Mesendoderm (in vitro differentiated cells): ENCODE measurements at regions not wholly inside any gene's neighbourhood (a gene's known extent, or its start where the extent isn't known, plus 50 kb on each side); places are given as distances from the start of the nearest gene placed in this dataset.

ENCODE experiments used
- DNase-seq: peaks from one replicate; pipeline ENCODE4 v3.0.0; 2013
- H2AK5ac ChIP-seq: 2 replicates; pipeline ENCODE4 v1.6.1; 2013; ENCODE audit warnings: low read length, inconsistent platforms
- H2BK120ac ChIP-seq: 2 replicates; pipeline ENCODE4 v1.6.1; 2013; ENCODE audit warnings: low read depth, mild to moderate bottlenecking, low read length, moderate library complexity, mixed read lengths
- H2BK15ac ChIP-seq: replicated peaks from 2 replicates; pipeline ENCODE4 v1.6.1; 2013; ENCODE audit warnings: low read depth, mild to moderate bottlenecking, moderate library complexity
- H2BK5ac ChIP-seq: 2 replicates; pipeline ENCODE4 v1.6.1; 2013; ENCODE audit warnings: low read length, inconsistent platforms
- H3K18ac ChIP-seq: 2 replicates; pipeline ENCODE4 v1.6.1; 2013; ENCODE audit warnings: mild to moderate bottlenecking, low read length, mixed read lengths
- H3K23ac ChIP-seq: one replicate; pipeline ENCODE4 v1.6.1; 2013; ENCODE audit warnings: low read length
- H3K27ac ChIP-seq: 2 replicates; pipeline ENCODE4 v1.5.1; 2013; ENCODE audit warnings: low read depth, mild to moderate bottlenecking, inconsistent platforms, low read length, moderate library complexity
- H3K27me3 ChIP-seq: 2 replicates; pipeline ENCODE4 v1.6.1; 2013; ENCODE audit warnings: low read length, control low read depth, mild to moderate bottlenecking, inconsistent platforms; ENCODE audit not compliant: insufficient read depth, poor library complexity
- H3K36me3 ChIP-seq: 2 replicates; pipeline ENCODE4 v1.6.1; 2013; ENCODE audit warnings: low read length, inconsistent platforms; ENCODE audit not compliant: control insufficient read depth, insufficient read depth
- H3K4ac ChIP-seq: one replicate; pipeline ENCODE4 v1.6.1; 2013; ENCODE audit warnings: low read depth, mild to moderate bottlenecking, low read length, moderate library complexity
- H3K4me1 ChIP-seq: 2 replicates; pipeline ENCODE4 v1.6.1; 2013; ENCODE audit warnings: low read depth, low read length, inconsistent platforms; ENCODE audit not compliant: control insufficient read depth
- H3K4me2 ChIP-seq: 2 replicates; pipeline ENCODE4 v1.6.1; 2013; ENCODE audit warnings: low read length
- H3K4me3 ChIP-seq: 2 replicates; pipeline ENCODE4 v1.5.1; 2013; ENCODE audit warnings: mild to moderate bottlenecking, low read length
- H3K56ac ChIP-seq: one replicate; pipeline ENCODE4 v1.6.1; 2013; ENCODE audit warnings: low read length
- H3K79me1 ChIP-seq: 2 replicates; pipeline ENCODE4 v1.6.1; 2013; ENCODE audit warnings: low read length, inconsistent platforms
- H3K79me2 ChIP-seq: 2 replicates; pipeline ENCODE4 v1.6.1; 2013; ENCODE audit warnings: mild to moderate bottlenecking, low read length; ENCODE audit not compliant: control insufficient read depth, insufficient read depth
- H3K9ac ChIP-seq: 2 replicates; pipeline ENCODE4 v1.6.1; 2013; ENCODE audit warnings: low read length, inconsistent platforms
- H4K5ac ChIP-seq: one replicate; pipeline ENCODE4 v1.6.1; 2013; ENCODE audit warnings: low read length
- H4K8ac ChIP-seq: one replicate; pipeline ENCODE4 v1.6.1; 2013; ENCODE audit warnings: low read depth, mild to moderate bottlenecking, control low read depth, low read length, moderate library complexity
- WGBS: extraction: QIAGEN DNeasy Blood & Tissue Kit; methylation state at CpG from one replicate; pipeline ENCODE4 v1.1.7; 2013; ENCODE audit warnings: low lambda C conversion rate, missing lambda C conversion rate; ENCODE audit not compliant: insufficient coverage; ENCODE audit errors: extremely low coverage; 5-methylcytosine and 5-hydroxymethylcytosine counted together

DNA sequence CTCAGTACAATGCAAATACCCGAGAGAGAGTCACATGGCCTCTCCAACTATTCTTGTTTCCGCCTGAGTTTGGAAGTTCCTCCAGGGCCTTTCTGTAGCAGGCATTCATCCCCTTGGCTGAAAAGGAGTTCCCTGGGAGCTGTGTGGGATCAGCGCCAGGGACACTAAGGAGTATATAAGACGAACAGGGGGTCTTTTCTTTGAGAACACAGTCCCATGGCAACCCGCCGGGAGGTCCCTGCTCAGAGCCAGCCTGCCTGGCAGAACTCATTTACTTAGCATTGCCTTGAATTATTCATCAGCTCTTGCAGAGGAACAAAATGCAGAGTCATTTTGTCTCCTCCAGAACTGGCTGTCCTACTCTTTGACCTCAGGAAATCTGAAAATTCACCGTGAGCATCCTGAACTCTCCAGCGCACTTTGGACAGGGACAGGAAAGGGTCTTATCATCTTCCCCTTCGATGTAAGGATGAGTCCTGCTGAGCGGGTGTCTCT is 120.4 kb upstream of the OSMR start:
- Histone ChIP-seq H3K79me2 (no peaks in the 10 kb centered on the region), H2BK5ac (no peak overlapping the region), H3K4ac (peak overlapping the region; percentile 63), H2BK15ac (no peak overlapping the region), H4K5ac (no peak overlapping the region), H3K27ac (no peak overlapping the region), H3K36me3 (no peaks in the 10 kb centered on the region), H3K4me2 (no peak overlapping the region), H3K9ac (no peak overlapping the region), H3K79me1 (no peaks in the 10 kb centered on the region), H3K56ac (peak overlapping the region; percentile 46), H3K4me3 (no peak overlapping the region), H3K27me3 (no peaks in the 10 kb centered on the region), H2BK120ac (no peak overlapping the region), H3K18ac (peak overlapping the region; percentile 47), H4K8ac (no peak overlapping the region), H2AK5ac (no peak overlapping the region), H3K23ac (no peak overlapping the region), H3K4me1 (peaks cover 8% of the 10 kb centered on the region)
- no peak for DNase-seq
- no CpG with 5 or more reads among the region's 10 CpGs for WGBS

DNA sequence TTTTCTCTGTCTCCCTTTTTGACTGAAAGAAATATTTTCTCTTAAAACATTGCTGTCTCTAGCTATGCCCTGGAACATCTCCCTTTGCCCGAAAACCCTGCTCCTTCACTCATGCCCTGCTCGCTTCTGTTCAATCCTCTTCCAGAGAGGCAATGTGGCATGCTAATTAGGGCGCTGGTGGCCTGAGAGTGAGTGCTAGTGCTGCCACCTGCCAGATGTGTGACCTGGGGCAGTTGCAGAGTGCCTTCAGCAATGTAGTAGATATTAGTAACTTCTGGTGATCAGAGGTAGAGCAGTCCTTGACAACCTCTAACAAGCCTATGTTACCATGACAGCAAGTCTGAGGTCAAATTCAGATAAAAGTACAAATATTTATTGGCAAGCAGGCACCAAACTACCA is 119.5 kb upstream of the OSMR start:
- H3K79me2 ChIP-seq: no peaks in the 10 kb centered on the region
- H3K18ac ChIP-seq: no peak overlapping the region
- no CpG with 5 or more reads among the region's 3 CpGs for WGBS
- no peak overlapping the region for H3K9ac ChIP-seq
- H4K5ac ChIP-seq: no peak overlapping the region
- H4K8ac ChIP-seq: no peak overlapping the region
- H2BK15ac ChIP-seq: no peak overlapping the region
- peaks cover 8% of the 10 kb centered on the region for H3K4me1 ChIP-seq
- no peak overlapping the region for H3K4me3 ChIP-seq
- no peak overlapping the region for H2BK5ac ChIP-seq
- no peak overlapping the region for H3K27ac ChIP-seq
- H3K27me3 ChIP-seq: no peaks in the 10 kb centered on the region
- no peaks in the 10 kb centered on the region for H3K36me3 ChIP-seq
- no peak overlapping the region for H2AK5ac ChIP-seq
- no peak overlapping the region for H3K4me2 ChIP-seq
- no peak overlapping the region for H3K23ac ChIP-seq
- peak; percentile 32 for DNase-seq
- no peak overlapping the region for H3K56ac ChIP-seq
- no peak overlapping the region for H2BK120ac ChIP-seq
- no peaks in the 10 kb centered on the region for H3K79me1 ChIP-seq
- no peak overlapping the region for H3K4ac ChIP-seq

DNA sequence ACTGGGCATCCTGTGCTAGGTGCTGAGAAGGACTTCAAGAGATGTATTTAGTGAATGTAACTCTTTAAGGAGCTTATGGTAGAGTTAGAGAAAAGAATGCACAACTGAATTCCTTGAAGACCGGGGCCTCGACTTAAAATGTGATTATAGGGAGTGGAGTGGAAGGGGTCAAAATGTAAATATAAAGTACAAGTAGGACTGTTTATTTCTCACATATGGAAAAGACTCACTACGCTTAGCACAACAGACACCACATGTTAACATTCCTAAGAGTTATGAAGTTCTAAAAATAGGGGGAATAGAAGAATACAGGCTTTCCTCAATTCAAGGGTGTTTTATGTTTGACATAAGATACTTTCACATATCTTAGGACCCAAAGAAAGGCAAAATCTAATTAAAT is 117.8 kb upstream of the OSMR start:
- Histone ChIP-seq H3K4me1 (peaks cover 8% of the 10 kb centered on the region), H3K4me2 (no peak overlapping the region), H3K4me3 (no peak overlapping the region), H3K4ac (no peak overlapping the region), H2BK15ac (no peak overlapping the region), H2BK120ac (no peak overlapping the region), H3K9ac (no peak overlapping the region), H2BK5ac (no peak overlapping the region), H3K23ac (no peak overlapping the region), H3K27ac (no peak overlapping the region), H3K79me1 (no peaks in the 10 kb centered on the region), H3K36me3 (no peaks in the 10 kb centered on the region), H3K56ac (no peak overlapping the region), H3K18ac (no peak overlapping the region), H4K8ac (no peak overlapping the region), H3K27me3 (no peaks in the 10 kb centered on the region), H4K5ac (no peak overlapping the region), H3K79me2 (no peaks in the 10 kb centered on the region), H2AK5ac (no peak overlapping the region)
- DNase-seq: no peak
- WGBS: no CpG with 5 or more reads among the region's 3 CpGs

DNA sequence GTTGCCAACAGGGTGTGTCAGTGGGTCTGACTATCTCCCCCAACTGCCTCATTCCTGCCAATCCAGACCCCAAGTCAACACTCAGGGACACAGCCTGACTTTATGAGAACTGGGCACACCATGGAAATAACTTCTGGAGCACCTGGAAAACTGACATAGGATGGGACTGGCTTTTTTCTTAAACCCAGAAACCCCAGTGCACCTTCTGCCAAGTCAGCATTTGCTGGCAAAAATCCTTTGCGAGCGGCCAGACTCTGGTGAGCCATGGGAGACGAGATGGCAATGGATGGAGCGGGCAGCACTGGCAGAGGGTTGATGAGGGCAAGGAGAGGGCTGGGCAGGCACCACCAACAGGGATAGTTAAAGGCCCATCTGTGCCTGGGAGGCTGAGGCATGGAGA is 114.4 kb upstream of the OSMR start:
- no peak overlapping the region for H4K8ac ChIP-seq
- no peak overlapping the region for H3K23ac ChIP-seq
- no peaks in the 10 kb centered on the region for H3K27me3 ChIP-seq
- H3K9ac ChIP-seq: no peak overlapping the region
- WGBS: no CpG with 5 or more reads among the region's 4 CpGs
- H3K56ac ChIP-seq: no peak overlapping the region
- H4K5ac ChIP-seq: no peak overlapping the region
- H3K27ac ChIP-seq: no peak overlapping the region
- H2BK120ac ChIP-seq: no peak overlapping the region
- no peaks in the 10 kb centered on the region for H3K79me2 ChIP-seq
- H3K4ac ChIP-seq: no peak overlapping the region
- H3K79me1 ChIP-seq: no peaks in the 10 kb centered on the region
- peak overlapping the region; percentile 60 for H2AK5ac ChIP-seq
- H3K4me2 ChIP-seq: no peak overlapping the region
- H2BK5ac ChIP-seq: no peak overlapping the region
- no peak overlapping the region for H3K18ac ChIP-seq
- H3K4me1 ChIP-seq: peaks cover 2% of the 10 kb centered on the region
- H3K36me3 ChIP-seq: no peaks in the 10 kb centered on the region
- DNase-seq: no peak
- H3K4me3 ChIP-seq: no peak overlapping the region
- no peak overlapping the region for H2BK15ac ChIP-seq

DNA sequence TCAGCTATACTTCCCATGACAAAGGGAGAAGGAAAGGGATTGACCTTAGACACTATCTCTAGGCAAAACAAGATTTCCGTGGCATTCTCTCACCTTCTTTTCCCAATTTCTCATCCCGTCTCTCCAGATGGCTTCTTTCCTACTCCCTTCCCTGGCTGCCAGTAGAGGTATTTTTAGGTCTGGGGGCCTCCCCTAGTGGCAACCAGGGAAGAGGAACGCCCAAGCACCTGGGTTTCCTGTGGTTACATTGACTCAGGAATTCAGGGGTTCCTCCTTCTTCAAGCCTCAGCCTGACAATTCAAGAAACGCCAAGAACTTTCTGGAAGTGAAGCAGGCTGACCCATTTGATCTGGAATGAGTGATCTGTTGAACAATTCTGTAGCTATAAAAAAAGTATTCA is 111.5 kb upstream of the OSMR start:
- DNase-seq: peak; percentile 86

DNA sequence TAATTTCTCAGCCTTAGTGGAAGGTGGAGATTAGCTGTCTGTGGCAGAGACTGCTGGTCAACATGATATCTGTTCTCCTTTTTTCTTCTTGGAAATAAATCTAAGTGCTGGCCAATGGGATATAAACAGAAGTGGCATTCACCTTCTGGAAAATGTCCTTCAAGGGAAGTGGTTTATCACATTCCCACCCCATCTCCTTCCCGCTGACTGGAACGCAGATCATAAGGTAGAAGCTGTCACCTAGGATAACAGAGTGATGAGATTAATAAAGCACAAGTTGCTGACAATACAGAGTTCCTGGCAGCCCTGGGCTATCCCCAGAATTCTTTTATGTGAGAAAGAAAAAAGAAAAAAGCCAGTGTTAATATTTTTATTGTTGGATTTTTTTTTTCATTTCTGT is 109.7 kb upstream of the OSMR start:
- no peak for DNase-seq
- H2BK5ac ChIP-seq: no peak overlapping the region
- H3K4me3 ChIP-seq: no peak overlapping the region
- no peak overlapping the region for H3K56ac ChIP-seq
- H2AK5ac ChIP-seq: no peak overlapping the region
- no peak overlapping the region for H2BK120ac ChIP-seq
- H3K36me3 ChIP-seq: no peaks in the 10 kb centered on the region
- H3K4ac ChIP-seq: no peak overlapping the region
- no peaks in the 10 kb centered on the region for H3K27me3 ChIP-seq
- H3K79me2 ChIP-seq: no peaks in the 10 kb centered on the region
- H3K79me1 ChIP-seq: no peaks in the 10 kb centered on the region
- H3K4me1 ChIP-seq: peaks cover 2% of the 10 kb centered on the region
- no peak overlapping the region for H3K9ac ChIP-seq
- no peak overlapping the region for H2BK15ac ChIP-seq
- no peak overlapping the region for H4K5ac ChIP-seq
- H4K8ac ChIP-seq: no peak overlapping the region
- H3K27ac ChIP-seq: no peak overlapping the region
- WGBS: no CpG with 5 or more reads among the region's 2 CpGs
- H3K23ac ChIP-seq: no peak overlapping the region
- no peak overlapping the region for H3K4me2 ChIP-seq
- H3K18ac ChIP-seq: no peak overlapping the region

More for the DNA sequence above, 111.5 kb upstream of the OSMR start:
- Histone ChIP-seq H3K4me3 (no peak overlapping the region), H3K4me2 (no peak overlapping the region), H2BK15ac (no peak overlapping the region), H3K4ac (no peak overlapping the region), H3K56ac (peak overlapping the region; percentile 9), H2BK120ac (no peak overlapping the region), H3K27me3 (no peaks in the 10 kb centered on the region), H3K23ac (no peak overlapping the region), H3K36me3 (no peaks in the 10 kb centered on the region), H4K5ac (no peak overlapping the region), H3K18ac (no peak overlapping the region), H3K79me1 (no peaks in the 10 kb centered on the region), H4K8ac (no peak overlapping the region), H3K4me1 (peaks cover 2% of the 10 kb centered on the region), H2AK5ac (no peak overlapping the region), H3K9ac (no peak overlapping the region), H3K79me2 (no peaks in the 10 kb centered on the region), H2BK5ac (no peak overlapping the region), H3K27ac (no peak overlapping the region)
- WGBS: no CpG with 5 or more reads among the region's 4 CpGs
